Esophagus squamous epithelium (tissue), 5 donors: ENCODE measurements at regions not wholly inside any gene's neighbourhood (a gene's known extent, or its start where the extent isn't known, plus 50 kb on each side); places are given as distances from the start of the nearest gene placed in this dataset.
"Not testable (repeated sequence)": the region's sequence is repeated elsewhere in the genome, so short reads cannot be mapped to it uniquely, and the experiment has no call there.

Source experiments
- DNase-seq: peaks from one replicate; lab custom pipeline; 2025; lab: John Stamatoyannopoulos, UW
- H3K27ac ChIP-seq, 4 donors: fragments of 200-600 bp; sonication (generic); one replicate each; pipeline ENCODE4 v1.5.1; 2016 to 2019; ENCODE audit warnings: mild to moderate bottlenecking in 1 of 4
- H3K27me3 ChIP-seq, 4 donors: fragments of 200-600 bp; sonication (generic); 1 replicate in 3 of 4; 2 replicates in 1 of 4; pipeline versions ENCODE4 v1.5.1 to v1.6.0; 2017 to 2021; ENCODE audit warnings: antibody characterized with exemption in 1 of 4
- H3K36me3 ChIP-seq, 3 donors: fragments of 200-600 bp; sonication (generic); one replicate each; pipeline ENCODE4 v1.5.1; 2016 to 2019
- H3K4me1 ChIP-seq, 3 donors: fragments of 200-600 bp; sonication (generic); one replicate each; pipeline ENCODE4 v1.5.1; 2017 to 2019
- H3K4me3 ChIP-seq, 4 donors: fragments of 200-600 bp; sonication (generic); 1 replicate in 3 of 4; 2 replicates in 1 of 4; pipeline ENCODE4 v1.5.1; 2016 to 2019; ENCODE audit warnings: mild to moderate bottlenecking in 2 of 4, moderate library complexity in 1 of 4
- H3K9me3 ChIP-seq, 3 donors: fragments of 200-600 bp; sonication (generic); one replicate each; pipeline ENCODE4 v1.5.1; 2016 to 2019
- CTCF ChIP-seq, 6 experiments: fragments of 450-650 bp in 4 of 6; fragments of 200-600 bp in 2 of 6; sonication (generic) in 2 of 6; IDR thresholded peaks; one replicate each; pipeline ENCODE4 v1.5.1; 2016 to 2019; ENCODE audit warnings: antibody characterized with exemption in 6 of 6, mild to moderate bottlenecking in 4 of 6, moderate library complexity in 4 of 6
- POLR2A ChIP-seq, 4 donors: fragments of 450-650 bp; IDR thresholded peaks; one replicate each; pipeline ENCODE4 v1.6.1; 2017; ENCODE audit warnings: antibody characterized with exemption in 4 of 4, mild to moderate bottlenecking in 4 of 4, moderate library complexity in 3 of 4
- WGBS, 2 donors: methylation state at CpG; one replicate each; pipeline ENCODE4 v1.1.5; 2018; 5-methylcytosine and 5-hydroxymethylcytosine counted together
- intact Hi-C: fragments of 100-400 bp; cut with DNase I; formaldehyde crosslinking; loops from one replicate; pipeline ENCODE4 v1.15.0; 2022
- donor health status: DM: yes; HTN: yes; CAD: no.

- DNase-seq = no peak
- TF ChIP-seq CTCF (IDR thresholded peaks at IDR 0.05) (no peak), POLR2A (IDR thresholded peaks at IDR 0.05) (no peak)
- WGBS, 2 donors = 79 to 88% methylated on average over 1 of the region's 1 CpG
- no peaks in the 10 kb centered on the region for H3K9me3 ChIP-seq
- intact Hi-C loops = no loop called here
- no peak overlapping the region for H3K27ac ChIP-seq
- no peaks in the 10 kb centered on the region for H3K27me3 ChIP-seq
- H3K4me3 ChIP-seq = no peak overlapping the region
- H3K36me3 ChIP-seq = no peaks in the 10 kb centered on the region
- H3K4me1 ChIP-seq = no peaks in the 10 kb centered on the region
Measured at GRCh38 chr2:52423111-52423510, 1344.5 kb upstream of the CHAC2 start.

- Histone ChIP-seq H3K27me3 (no peaks in the 10 kb centered on the region), H3K4me1 (no peaks in the 10 kb centered on the region), H3K9me3 (no peaks in the 10 kb centered on the region), H3K36me3 (no peaks in the 10 kb centered on the region), H3K27ac (no peak overlapping the region), H3K4me3 (no peak overlapping the region)
- no peak for DNase-seq
- TF ChIP-seq CTCF (IDR thresholded peaks at IDR 0.05) (no peak), POLR2A (IDR thresholded peaks at IDR 0.05) (no peak)
- intact Hi-C loops = no loop called here
Measured at GRCh38 chr2:52416340-52416739, 1351.3 kb upstream of the CHAC2 start.

- intact Hi-C loops = no loop called here
- 21 to 36% methylated on average over 3 of the region's 3 CpGs for WGBS, 2 donors
- no peak overlapping the region for H3K4me3 ChIP-seq
- no peaks in the 10 kb centered on the region for H3K36me3 ChIP-seq
- H3K9me3 ChIP-seq = no peaks in the 10 kb centered on the region
- H3K27me3 ChIP-seq = no peaks in the 10 kb centered on the region
- no peaks in the 10 kb centered on the region for H3K4me1 ChIP-seq
- H3K27ac ChIP-seq = no peak overlapping the region
- no peak for TF ChIP-seq CTCF (IDR thresholded peaks at IDR 0.05)
- no peak for TF ChIP-seq POLR2A (IDR thresholded peaks at IDR 0.05)
- no peak for DNase-seq
Measured at GRCh38 chr2:52414561-52415295, 1352.9 kb upstream of the CHAC2 start.

- DNase-seq, H3K27ac ChIP-seq, H3K27me3 ChIP-seq, intact Hi-C loops, H3K9me3 ChIP-seq, H3K4me3 ChIP-seq, H3K4me1 ChIP-seq, H3K36me3 ChIP-seq: not testable (repeated sequence)
- WGBS, 2 donors = 58 to 61% methylated on average over 4 to 7 of the region's 12 CpGs
Measured at GRCh38 chr2:52409308-52410118, 1358.1 kb upstream of the CHAC2 start.

- WGBS, 2 donors = 50 to 69% methylated on average over 1 of the region's 1 CpG
- H3K27me3 ChIP-seq = no peaks in the 10 kb centered on the region
- no peaks in the 10 kb centered on the region for H3K36me3 ChIP-seq
- H3K9me3 ChIP-seq = no peaks in the 10 kb centered on the region
- DNase-seq = no peak
- H3K27ac ChIP-seq = no peak overlapping the region
- H3K4me3 ChIP-seq = no peak overlapping the region
- intact Hi-C loops = no loop called here
- H3K4me1 ChIP-seq = no peaks in the 10 kb centered on the region
- TF ChIP-seq POLR2A (IDR thresholded peaks at IDR 0.05) (no peak), CTCF (IDR thresholded peaks at IDR 0.05) (no peak)
Measured at GRCh38 chr2:52405980-52406379, 1361.6 kb upstream of the CHAC2 start.
